Astrocyte (in vitro differentiated cells and primary cell): ENCODE measurements at regions not wholly inside any gene's neighbourhood (a gene's known extent, or its start where the extent isn't known, plus 50 kb on each side); places are given as distances from the start of the nearest gene placed in this dataset.

Experiments used
- DNase-seq: peaks from one replicate; pipeline ENCODE4 v3.0.0-alpha.2; 2010; ENCODE audit warnings: low read depth
- FAIRE-seq: peaks from 2 replicates; lab custom pipeline; 2011; peaks lifted over from hg19 to GRCh38; lab: Jason Lieb, UNC
- H2AFZ ChIP-seq: 2 replicates; pipeline ENCODE4 v1.6.0; 2012; ENCODE audit warnings: low read depth, low read length, inconsistent platforms
- H3K27ac ChIP-seq: 2 replicates; pipeline ENCODE4 v1.5.1; 2011; ENCODE audit warnings: low read depth, low read length, inconsistent platforms
- H3K27me3 ChIP-seq: 2 replicates; pipeline ENCODE4 v1.6.0; 2011; ENCODE audit warnings: low read length, inconsistent platforms; ENCODE audit not compliant: insufficient read depth
- H3K36me3 ChIP-seq: 2 replicates; pipeline ENCODE4 v1.5.1; 2011; ENCODE audit warnings: low read length, inconsistent platforms; ENCODE audit not compliant: insufficient read depth
- H3K4me1 ChIP-seq: 2 replicates; pipeline ENCODE4 v1.5.1; 2011; ENCODE audit warnings: low read length, inconsistent platforms; ENCODE audit not compliant: insufficient read depth
- H3K4me2 ChIP-seq: 2 replicates; pipeline ENCODE4 v1.6.0; 2012; ENCODE audit warnings: low read length, inconsistent platforms
- H3K4me3 ChIP-seq: 2 replicates; pipeline ENCODE4 v1.5.1; 2011; ENCODE audit warnings: low read depth, mild to moderate bottlenecking, low read length, inconsistent platforms; ENCODE audit not compliant: insufficient read depth
- H3K79me2 ChIP-seq: 2 replicates; pipeline ENCODE4 v1.6.0; 2012; ENCODE audit warnings: mild to moderate bottlenecking, low read length, inconsistent platforms; ENCODE audit not compliant: insufficient read depth
- H3K9ac ChIP-seq: 2 replicates; pipeline ENCODE4 v1.6.0; 2012; ENCODE audit warnings: mild to moderate bottlenecking, low read length, inconsistent platforms
- H3K9me3 ChIP-seq: 2 replicates; pipeline ENCODE4 v1.5.1; 2012; ENCODE audit warnings: low read depth, mild to moderate bottlenecking, low read length, inconsistent platforms; ENCODE audit not compliant: insufficient read depth
- H4K20me1 ChIP-seq: 2 replicates; pipeline ENCODE4 v1.6.0; 2012; ENCODE audit warnings: low read length, inconsistent platforms; ENCODE audit not compliant: insufficient read depth
- H3K27ac Mint-ChIP-seq: one replicate; pipeline ENCODE4 v1.8.0; 2021; ENCODE audit warnings: mild to moderate bottlenecking, mixed read lengths; ENCODE audit not compliant: unreplicated experiment
- H3K27me3 Mint-ChIP-seq: one replicate; pipeline ENCODE4 v1.8.0; 2021; ENCODE audit warnings: low read depth, mixed read lengths; ENCODE audit not compliant: unreplicated experiment
- H3K36me3 Mint-ChIP-seq: one replicate; pipeline ENCODE4 v1.8.0; 2021; ENCODE audit warnings: low read depth, mixed read lengths; ENCODE audit not compliant: unreplicated experiment
- H3K4me1 Mint-ChIP-seq: one replicate; pipeline ENCODE4 v1.8.0; 2021; ENCODE audit warnings: low read depth, mixed read lengths; ENCODE audit not compliant: unreplicated experiment
- H3K4me3 Mint-ChIP-seq: one replicate; pipeline ENCODE4 v1.8.0; 2021; ENCODE audit warnings: mild to moderate bottlenecking, moderate library complexity, mixed read lengths; ENCODE audit not compliant: unreplicated experiment
- H3K9me3 Mint-ChIP-seq: one replicate; pipeline ENCODE4 v1.8.0; 2021; ENCODE audit warnings: mild to moderate bottlenecking, mixed read lengths; ENCODE audit not compliant: unreplicated experiment
- CTCF ChIP-seq: IDR thresholded peaks from 2 replicates; pipeline ENCODE4 v1.5.1; 2011; ENCODE audit warnings: low read depth, mild to moderate bottlenecking, inconsistent platforms, low read length, moderate library complexity; ENCODE audit not compliant: insufficient read depth
- EZH2 ChIP-seq: IDR thresholded peaks from 2 replicates; pipeline ENCODE4 v1.6.1; 2012; ENCODE audit warnings: mild to moderate bottlenecking, low read length, inconsistent platforms; ENCODE audit not compliant: insufficient read depth

- no peaks in the 10 kb centered on the region for H3K4me1 ChIP-seq
- Mint-ChIP-seq H3K27ac (no peak overlapping the region), H3K36me3 (no peaks in the 10 kb centered on the region), H3K27me3 (peaks cover 3% of the 10 kb centered on the region), H3K4me3 (no peak overlapping the region), H3K9me3 (peaks cover 3% of the 10 kb centered on the region), H3K4me1 (peaks cover 3% of the 10 kb centered on the region)
- no peaks in the 10 kb centered on the region for H3K36me3 ChIP-seq
- H3K4me2 ChIP-seq = no peak overlapping the region
- H3K79me2 ChIP-seq = no peaks in the 10 kb centered on the region
- H4K20me1 ChIP-seq = no peaks in the 10 kb centered on the region
- H3K27me3 ChIP-seq = no peaks in the 10 kb centered on the region
- FAIRE-seq (no peak), DNase-seq (no peak)
- H3K9ac ChIP-seq = no peak overlapping the region
- no peak overlapping the region for H3K4me3 ChIP-seq
- no peak overlapping the region for H2AFZ ChIP-seq
- H3K9me3 ChIP-seq = no peaks in the 10 kb centered on the region
- TF ChIP-seq EZH2 = no peak
- no peak for TF ChIP-seq CTCF
- H3K27ac ChIP-seq = no peak overlapping the region
These were observed 100.1 kb downstream of the TMEM100 start for GRCh38 chr17:55622547-55622946.

GRCh38 chr17:55620945-55621344 lies 101.7 kb downstream of the TMEM100 start:
- Mint-ChIP-seq H3K36me3 (no peaks in the 10 kb centered on the region), H3K9me3 (peaks cover 3% of the 10 kb centered on the region), H3K4me3 (no peak overlapping the region), H3K27me3 (peaks cover 3% of the 10 kb centered on the region), H3K27ac (no peak overlapping the region), H3K4me1 (peaks cover 3% of the 10 kb centered on the region)
- Histone ChIP-seq H4K20me1 (no peaks in the 10 kb centered on the region), H3K4me3 (no peak overlapping the region), H3K36me3 (no peaks in the 10 kb centered on the region), H3K4me1 (no peaks in the 10 kb centered on the region), H3K4me2 (no peak overlapping the region), H3K9me3 (no peaks in the 10 kb centered on the region), H3K79me2 (no peaks in the 10 kb centered on the region), H3K9ac (no peak overlapping the region), H3K27ac (no peak overlapping the region), H3K27me3 (no peaks in the 10 kb centered on the region), H2AFZ (no peak overlapping the region)
- TF ChIP-seq EZH2 (no peak), CTCF (no peak)
- FAIRE-seq = no peak
- no peak for DNase-seq

- H3K9me3 Mint-ChIP-seq = peaks cover 3% of the 10 kb centered on the region
- no peak overlapping the region for H3K27ac ChIP-seq
- no peak for DNase-seq
- no peak overlapping the region for H3K9ac ChIP-seq
- H2AFZ ChIP-seq = no peak overlapping the region
- H3K27ac Mint-ChIP-seq = no peak overlapping the region
- H3K4me2 ChIP-seq = no peak overlapping the region
- H3K36me3 ChIP-seq = no peaks in the 10 kb centered on the region
- no peaks in the 10 kb centered on the region for H3K4me1 Mint-ChIP-seq
- no peaks in the 10 kb centered on the region for H3K27me3 ChIP-seq
- no peaks in the 10 kb centered on the region for H3K36me3 Mint-ChIP-seq
- H3K79me2 ChIP-seq = no peaks in the 10 kb centered on the region
- no peak overlapping the region for H3K4me3 ChIP-seq
- no peaks in the 10 kb centered on the region for H3K4me1 ChIP-seq
- H3K27me3 Mint-ChIP-seq = peaks cover 3% of the 10 kb centered on the region
- no peaks in the 10 kb centered on the region for H3K9me3 ChIP-seq
- TF ChIP-seq CTCF (no peak), EZH2 (no peak)
- FAIRE-seq = no peak
- H4K20me1 ChIP-seq = no peaks in the 10 kb centered on the region
- no peak overlapping the region for H3K4me3 Mint-ChIP-seq
These were observed 102.6 kb downstream of the TMEM100 start for GRCh38 chr17:55620023-55620422.
